ENCODE measurements at regions not wholly inside any gene's neighbourhood (a gene's known extent, or its start where the extent isn't known, plus 50 kb on each side); places are given as distances from the start of the nearest gene placed in this dataset.
"Not testable (repeated sequence)": the region's sequence is repeated elsewhere in the genome, so short reads cannot be mapped to it uniquely, and the experiment has no call there.

GRCh38 chr1:121117298-121117611 lies 66.9 kb downstream of the FAM72B start:
- DNase-seq: not testable (repeated sequence)

- peak in 1 of 2 experiments; percentile 1 for DNase-seq
Measured at GRCh38 chr1:121117622-121118479, 66.3 kb downstream of the FAM72B start.
